ENCODE measurements at regions not wholly inside any gene's neighbourhood (a gene's known extent, or its start where the extent isn't known, plus 50 kb on each side); places are given as distances from the start of the nearest gene placed in this dataset.

GRCh38 chr16:55045329-55045728 lies 114.7 kb downstream of the IRX5 start:
- no peak overlapping the region for H3K4me3 ChIP-seq (ENCODE audit: low read depth, low read length)
- no peak for TF ChIP-seq CTCF (conservative IDR thresholded peaks at IDR 0.05; ENCODE audit: low read depth, low read length)
- no peak for DNase-seq (ENCODE audit: low read depth)

GRCh38 chr16:55045756-55046460 lies 115.2 kb downstream of the IRX5 start:
- DNase-seq (ENCODE audit: low read depth) = no peak
- no peak for TF ChIP-seq CTCF (conservative IDR thresholded peaks at IDR 0.05; ENCODE audit: low read depth, low read length)
- no peak overlapping the region for H3K4me3 ChIP-seq (ENCODE audit: low read depth, low read length)

- no peak for DNase-seq (ENCODE audit: low read depth)
- TF ChIP-seq CTCF (conservative IDR thresholded peaks at IDR 0.05; ENCODE audit: low read depth, low read length) = no peak
Measured at GRCh38 chr16:55046513-55046912, 115.8 kb downstream of the IRX5 start.

GRCh38 chr16:55046916-55047315 lies 116.3 kb downstream of the IRX5 start:
- no peak for TF ChIP-seq CTCF (conservative IDR thresholded peaks at IDR 0.05; ENCODE audit: low read depth, low read length)
- DNase-seq (ENCODE audit: low read depth) = no peak
- H3K4me3 ChIP-seq (ENCODE audit: low read depth, low read length) = no peak overlapping the region

More at GRCh38 chr16:55046513-55046912, 115.8 kb downstream of the IRX5 start:
- H3K4me3 ChIP-seq (ENCODE audit: low read depth, low read length) = no peak overlapping the region

- no peak overlapping the region for H3K4me3 ChIP-seq (ENCODE audit: low read depth, low read length)
- no peak for TF ChIP-seq CTCF (conservative IDR thresholded peaks at IDR 0.05; ENCODE audit: low read depth, low read length)
- no peak for DNase-seq (ENCODE audit: low read depth)
Measured at GRCh38 chr16:55047331-55047730, 116.7 kb downstream of the IRX5 start.

- TF ChIP-seq CTCF (conservative IDR thresholded peaks at IDR 0.05; ENCODE audit: low read depth, low read length) = no peak
- H3K4me3 ChIP-seq (ENCODE audit: low read depth, low read length) = no peak overlapping the region
- DNase-seq (ENCODE audit: low read depth) = no peak
Measured at GRCh38 chr16:55047903-55048497, 117.3 kb downstream of the IRX5 start.

GRCh38 chr16:55048745-55049144 lies 118.1 kb downstream of the IRX5 start:
- no peak for DNase-seq (ENCODE audit: low read depth)
- no peak overlapping the region for H3K4me3 ChIP-seq (ENCODE audit: low read depth, low read length)
- no peak for TF ChIP-seq CTCF (conservative IDR thresholded peaks at IDR 0.05; ENCODE audit: low read depth, low read length)
